Heart left ventricle (tissue), 16 donors: ENCODE measurements at regions not wholly inside any gene's neighbourhood (a gene's known extent, or its start where the extent isn't known, plus 50 kb on each side); places are given as distances from the start of the nearest gene placed in this dataset.

Experiments used
- ATAC-seq, 4 donors: fragments of 200-7000 bp; cut with Tn5 transposase; one replicate each; pipeline ENCODE4 v1.9.1; 2020 to 2022; ENCODE audit warnings: moderate library complexity in 4 of 4, mild to moderate bottlenecking in 3 of 4, moderate number of reproducible peaks in 1 of 4
- DNase-seq, 5 donors: peaks; one replicate each; pipeline ENCODE4 v3.0.0-alpha.2; 2020
- H3K27ac ChIP-seq, 12 donors: fragments of 200-600 bp; sonication (generic) in 4 of 12; one replicate each; pipeline versions ENCODE4 v1.5.0 to v1.8.0; 2016 to 2022; ENCODE audit warnings: mild to moderate bottlenecking in 2 of 12
- H3K27me3 ChIP-seq, 9 donors: fragments of 200-600 bp; sonication (generic) in 2 of 9; one replicate each; pipeline versions ENCODE4 v1.5.1 to v1.8.0; 2016 to 2022; ENCODE audit warnings: mild to moderate bottlenecking in 3 of 9
- H3K36me3 ChIP-seq, 9 donors: fragments of 200-600 bp; sonication (generic) in 2 of 9; one replicate each; pipeline versions ENCODE4 v1.5.0 to v1.8.0; 2018 to 2022; ENCODE audit warnings: mild to moderate bottlenecking in 2 of 9
- H3K4me1 ChIP-seq, 12 donors: fragments of 200-600 bp; sonication (generic) in 4 of 12; one replicate each; pipeline versions ENCODE4 v1.5.0 to v1.8.0; 2016 to 2022; ENCODE audit warnings: mild to moderate bottlenecking in 3 of 12
- H3K4me3 ChIP-seq, 12 donors: fragments of 200-600 bp; sonication (generic) in 4 of 12; one replicate each; pipeline versions ENCODE4 v1.5.0 to v1.8.0; 2017 to 2022; ENCODE audit warnings: mild to moderate bottlenecking in 9 of 12, moderate library complexity in 4 of 12
- H3K9me3 ChIP-seq, 12 donors: fragments of 200-600 bp; sonication (generic) in 4 of 12; one replicate each; pipeline versions ENCODE4 v1.5.0 to v1.8.0; 2016 to 2022; ENCODE audit warnings: mild to moderate bottlenecking in 1 of 12
- CTCF ChIP-seq, 12 donors: fragments of 200-600 bp; sonication (generic) in 4 of 12; IDR thresholded peaks; one replicate each; pipeline versions ENCODE4 v1.5.0 to v1.8.0; 2018 to 2022; ENCODE audit warnings: antibody characterized with exemption in 12 of 12, mild to moderate bottlenecking in 5 of 12
- POLR2A ChIP-seq, 2 donors: fragments of 450-650 bp; IDR thresholded peaks; one replicate each; pipeline ENCODE4 v1.6.1; 2017; ENCODE audit warnings: antibody characterized with exemption in 2 of 2, mild to moderate bottlenecking in 2 of 2, moderate library complexity in 2 of 2
- WGBS, 4 donors: extraction: QIAGEN DNeasy Blood & Tissue Kit in 2 of 4; methylation state at CpG; one replicate each; pipeline versions ENCODE4 v1.1.5 to v1.1.7; 2013 to 2018; 5-methylcytosine and 5-hydroxymethylcytosine counted together
- intact Hi-C, 10 donors: fragments of 100-400 bp; cut with DNase I; formaldehyde crosslinking; loops; one replicate each; pipeline versions ENCODE4 v1.11.1 to v1.14.2; 2022
- donor health status: ischemic (EF 13 %, LVEDD 7.1; RV severe dilation, severe dysfunction).
- donor health status: healthy with polysubstance abuse.
- donor health status: DM: no; HTN: yes; CAD: no.
- donor health status: DM: no; HTN: no; CAD: no.
- donor health status: ischemic (EF 25% LVEDD 6.9; RV normal size, moderate dysfunction).
- donor health status: ischemic (EF 25% LVEDD 5.7; RV mildly dilated, moderate dysfunction).
- donor health status: healthy.
- donor health status: DM: yes; HTN: yes; CAD: no.
- donor health status: ischemic (EF 35%, LVEDD 5.7; RV mildly dilated, moderate dysfunction).
- donor health status: nonischemic (EF 11% LVEDD 7.7; RV severe dilation, severe dysfunction).
- donor health status: DM: yes; HTN: yes; CAD: no.
- donor health status: PGD.
- donor health status: ischemic (EF 29% LVEDD 5.4; RV normal size, mild dysfunction).
- donor health status: nonischemic (EF 23%, LVEDD 6.1; RV moderate dilation, normal function).

DNA sequence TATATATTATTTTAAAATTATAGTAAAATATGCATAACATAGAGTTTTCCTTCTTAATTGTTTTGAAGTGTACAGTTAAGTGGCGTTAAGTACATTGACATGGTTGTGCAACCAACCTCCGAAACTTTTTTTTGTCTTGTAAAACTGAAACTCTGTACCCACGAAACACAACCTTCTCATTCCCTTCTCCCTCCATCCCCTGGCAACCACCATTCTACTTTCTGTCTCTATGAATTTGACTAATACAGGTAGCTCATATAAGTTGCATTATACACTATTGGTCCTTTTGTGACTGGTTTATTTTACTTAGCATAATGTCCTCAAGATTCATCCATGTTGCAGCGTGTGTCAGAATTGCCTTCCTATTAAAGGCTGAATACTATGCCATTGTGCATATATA, 179.4 kb downstream of the SATB1 start:
- H3K9me3 ChIP-seq = no peaks in the 10 kb centered on the region
- H3K27me3 ChIP-seq = no peaks in the 10 kb centered on the region
- no peaks in the 10 kb centered on the region for H3K4me1 ChIP-seq
- DNase-seq (no peak), ATAC-seq (no peak)
- 80 to 90% (median 85%) methylated on average over 4 of the region's 4 CpGs for WGBS, 4 donors
- H3K4me3 ChIP-seq = no peak overlapping the region
- intact Hi-C loops = no loop called here
- H3K36me3 ChIP-seq = no peaks in the 10 kb centered on the region
- TF ChIP-seq CTCF (IDR thresholded peaks at IDR 0.05) (no peak), POLR2A (IDR thresholded peaks at IDR 0.05) (no peak)
- no peak overlapping the region for H3K27ac ChIP-seq

DNA sequence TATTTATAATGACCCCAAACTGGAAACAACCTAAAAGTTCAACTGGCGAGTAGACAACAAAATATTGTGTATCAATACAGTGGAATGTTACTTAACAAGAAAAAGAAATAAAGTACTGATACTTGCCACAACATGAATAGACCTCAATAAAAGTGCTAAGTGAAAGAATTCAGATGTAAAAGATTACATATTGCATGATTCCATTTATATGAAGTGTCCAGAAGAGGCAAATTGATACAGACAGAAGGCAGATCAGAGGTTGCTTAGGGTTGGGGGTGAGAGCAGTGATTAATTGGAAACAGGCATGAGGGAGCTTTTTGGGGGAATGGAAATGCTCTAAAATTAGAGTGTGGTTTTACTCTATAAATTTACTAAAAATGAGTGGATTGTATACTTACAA, 183.3 kb downstream of the SATB1 start:
- Histone ChIP-seq H3K36me3 (no peaks in the 10 kb centered on the region), H3K27ac (no peak overlapping the region), H3K4me1 (peaks cover 0 to 2% (median 0%) of the 10 kb centered on the region in 12 donors), H3K27me3 (no peaks in the 10 kb centered on the region), H3K4me3 (no peak overlapping the region), H3K9me3 (no peaks in the 10 kb centered on the region)
- intact Hi-C loops = no loop called here
- TF ChIP-seq CTCF (IDR thresholded peaks at IDR 0.05) (no peak), POLR2A (IDR thresholded peaks at IDR 0.05) (no peak)
- no peak for ATAC-seq
- 65 to 80% (median 76%) methylated on average over 1 of the region's 1 CpG for WGBS, 4 donors
- DNase-seq = no peak

GRCh38 chr3:18239674-18240073, 185.5 kb downstream of the SATB1 start:
- Histone ChIP-seq H3K9me3 (no peaks in the 10 kb centered on the region), H3K36me3 (no peaks in the 10 kb centered on the region), H3K27ac (no peak overlapping the region), H3K4me1 (peaks cover 0 to 11% (median under 1%) of the 10 kb centered on the region in 12 donors), H3K4me3 (no peak overlapping the region), H3K27me3 (no peaks in the 10 kb centered on the region)
- TF ChIP-seq POLR2A (IDR thresholded peaks at IDR 0.05) (no peak), CTCF (IDR thresholded peaks at IDR 0.05) (no peak)
- intact Hi-C loops = no loop called here
- ATAC-seq (no peak), DNase-seq (no peak)
- WGBS, 4 donors = 71 to 78% (median 76%) methylated on average over 2 of the region's 2 CpGs

GRCh38 chr3:18238746-18239331, 186.3 kb downstream of the SATB1 start:
- no peaks in the 10 kb centered on the region for H3K27me3 ChIP-seq
- no peaks in the 10 kb centered on the region for H3K36me3 ChIP-seq
- DNase-seq = no peak
- intact Hi-C loops = no loop called here
- TF ChIP-seq POLR2A (IDR thresholded peaks at IDR 0.05) = no peak
- TF ChIP-seq CTCF (IDR thresholded peaks at IDR 0.05) = no peak
- H3K9me3 ChIP-seq = no peaks in the 10 kb centered on the region
- H3K4me1 ChIP-seq = peaks cover 0 to 13% (median 2%) of the 10 kb centered on the region in 12 donors
- no peak overlapping the region for H3K27ac ChIP-seq
- 52 to 63% (median 60%) methylated on average over 3 of the region's 3 CpGs for WGBS, 4 donors
- no peak for ATAC-seq
- H3K4me3 ChIP-seq = no peak overlapping the region
